Psoas muscle (tissue), 7 donors: ENCODE measurements at regions not wholly inside any gene's neighbourhood (a gene's known extent, or its start where the extent isn't known, plus 50 kb on each side); places are given as distances from the start of the nearest gene placed in this dataset.

ENCODE experiments used
- ATAC-seq, 4 donors: fragments of 200-7000 bp; cut with Tn5 transposase; one replicate each; pipeline ENCODE4 v1.9.1; 2020; ENCODE audit warnings: moderate library complexity in 3 of 4, mild to moderate bottlenecking in 2 of 4
- DNase-seq, 2 donors: peaks; one replicate each; pipeline ENCODE4 v3.0.0-alpha.2; 2020
- H3K27ac ChIP-seq: fragments of 200-600 bp; one replicate; pipeline ENCODE4 v1.8.0; 2022
- H3K27me3 ChIP-seq, 3 donors: fragments of 200-600 bp in 1 of 3; one replicate each; pipeline versions ENCODE4 v1.6.1 to v1.8.0; 2013 to 2022; ENCODE audit warnings: low read length in 2 of 3, mild to moderate bottlenecking in 2 of 3, moderate library complexity in 1 of 3; ENCODE audit not compliant: insufficient read depth in 3 of 3
- H3K36me3 ChIP-seq, 2 donors: fragments of 200-600 bp in 1 of 2; one replicate each; pipeline versions ENCODE4 v1.6.1 to v1.8.0; 2013 to 2022; ENCODE audit warnings: low read depth in 1 of 2, mild to moderate bottlenecking in 1 of 2, moderate library complexity in 1 of 2; ENCODE audit not compliant: insufficient read depth in 1 of 2
- H3K4me1 ChIP-seq: fragments of 200-600 bp; one replicate; pipeline ENCODE4 v1.8.0; 2022
- H3K4me3 ChIP-seq: fragments of 200-600 bp; one replicate; pipeline ENCODE4 v1.8.0; 2022; ENCODE audit warnings: mild to moderate bottlenecking
- H3K9me3 ChIP-seq: fragments of 200-600 bp; one replicate; pipeline ENCODE4 v1.8.0; 2022
- CTCF ChIP-seq: fragments of 200-600 bp; IDR thresholded peaks from one replicate; pipeline ENCODE4 v1.8.0; 2022; ENCODE audit warnings: antibody characterized with exemption
- WGBS, 3 donors: extraction: QIAGEN DNeasy Blood & Tissue Kit; methylation state at CpG; one replicate each; pipeline versions ENCODE4 v1.1.6 to v1.1.7; 2013; 5-methylcytosine and 5-hydroxymethylcytosine counted together
- intact Hi-C, 2 donors: fragments of 100-400 bp; cut with DNase I; formaldehyde crosslinking; loops; one replicate each; pipeline versions ENCODE4 v1.11.0 to v1.14.2; 2022
- donor health status: healthy with polysubstance abuse.
- donor health status: DM: no; HTN: no; CAD: no; lungs with moderate emphysema.
- donor health status: Bipolar disorder and iron deficiency.
- donor health status: healthy.
- donor health status: DM: yes; HTN: yes; CAD: no.
- donor health status: DM: no; HTN: no; CAD: no.
- donor health status: DM: yes; HTN: yes; CAD: no.

- H3K9me3 ChIP-seq = peaks cover 8% of the 10 kb centered on the region
- TF ChIP-seq CTCF = no peak
- no peaks in the 10 kb centered on the region for H3K27me3 ChIP-seq
- no peak overlapping the region for H3K4me3 ChIP-seq
- ATAC-seq = no peak
- H3K27ac ChIP-seq = no peak overlapping the region
- no peaks in the 10 kb centered on the region for H3K4me1 ChIP-seq
- intact Hi-C loops = no loop called here
- 43 to 50% (median 44%) methylated on average over 1 of the region's 1 CpG for WGBS, 3 donors
- no peaks in the 10 kb centered on the region for H3K36me3 ChIP-seq
- no peak for DNase-seq
Observed at GRCh38 chr1:79796434-79796833, 789.9 kb upstream of the ADGRL4 start.

- no peak for ATAC-seq
- WGBS, 3 donors = 33 to 36% (median 33%) methylated on average over 4 of the region's 4 CpGs
Observed at GRCh38 chr1:79792219-79792930, 785.8 kb upstream of the ADGRL4 start.

GRCh38 chr1:79791488-79792218 is 785.1 kb upstream of the ADGRL4 start:
- DNase-seq = no peak
- Histone ChIP-seq H3K27me3 (no peaks in the 10 kb centered on the region), H3K36me3 (no peaks in the 10 kb centered on the region), H3K27ac (no peak overlapping the region), H3K9me3 (peaks cover 8% of the 10 kb centered on the region), H3K4me3 (no peak overlapping the region), H3K4me1 (no peaks in the 10 kb centered on the region)
- 67 to 71% (median 70%) methylated on average over 5 of the region's 5 CpGs for WGBS, 3 donors
- no peak for ATAC-seq
- intact Hi-C loops = no loop called here
- no peak for TF ChIP-seq CTCF

More at GRCh38 chr1:79792219-79792930, 785.8 kb upstream of the ADGRL4 start:
- H3K4me3 ChIP-seq = no peak overlapping the region
- intact Hi-C loops = no loop called here
- no peak for TF ChIP-seq CTCF
- no peak for DNase-seq
- H3K36me3 ChIP-seq = no peaks in the 10 kb centered on the region
- no peaks in the 10 kb centered on the region for H3K27me3 ChIP-seq
- H3K27ac ChIP-seq = no peak overlapping the region
- no peaks in the 10 kb centered on the region for H3K4me1 ChIP-seq
- peaks cover 8% of the 10 kb centered on the region for H3K9me3 ChIP-seq

- ATAC-seq = no peak
- Histone ChIP-seq H3K27ac (no peak overlapping the region), H3K9me3 (peaks cover 8% of the 10 kb centered on the region), H3K36me3 (no peaks in the 10 kb centered on the region), H3K4me1 (no peaks in the 10 kb centered on the region), H3K27me3 (no peaks in the 10 kb centered on the region), H3K4me3 (no peak overlapping the region)
- no peak for TF ChIP-seq CTCF
- DNase-seq = no peak
- 41 to 76% (median 54%) methylated on average over 1 of the region's 1 CpG for WGBS, 3 donors
- intact Hi-C loops = no loop called here
Observed at GRCh38 chr1:79790950-79791349, 784.4 kb upstream of the ADGRL4 start.
